ENCODE measurements at regions not wholly inside any gene's neighbourhood (a gene's known extent, or its start where the extent isn't known, plus 50 kb on each side); places are given as distances from the start of the nearest gene placed in this dataset.

DNA sequence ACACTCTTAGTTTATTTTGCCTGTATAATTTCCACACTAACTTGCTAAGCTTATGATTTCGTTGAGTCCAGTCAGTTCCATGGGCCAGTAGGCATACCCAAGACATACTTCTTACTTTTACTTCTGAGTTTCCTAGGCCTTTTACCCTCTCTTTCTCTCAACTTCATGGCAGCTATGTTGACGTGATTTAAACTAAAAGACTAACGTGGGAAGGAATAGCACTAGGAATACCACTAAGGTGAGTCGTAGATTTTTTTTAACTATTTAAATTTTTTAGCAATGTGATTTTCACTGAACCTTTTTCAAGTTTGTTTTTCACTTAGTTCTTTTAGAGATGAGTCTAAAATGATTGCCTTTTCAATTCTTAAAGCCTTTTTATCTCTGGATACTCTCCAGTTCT lies 793.5 kb upstream of the NOVA1 start:
- Histone ChIP-seq H3K36me3 (ENCODE audit: control insufficient read depth in 4 of 4, insufficient read depth in 4 of 4, low read length in 4 of 4) (no peaks in the 10 kb centered on the region), H3K27ac (ENCODE audit: low read depth in 1 of 2, low read length in 1 of 2) (no peak overlapping the region), H3K27me3 (ENCODE audit: control insufficient read depth in 3 of 3, insufficient read depth in 3 of 3, low read length in 2 of 3) (no peaks in the 10 kb centered on the region), H3K4me1 (ENCODE audit: control insufficient read depth in 5 of 5, insufficient read depth in 5 of 5, low read length in 5 of 5) (no peaks in the 10 kb centered on the region), H3K9me3 (ENCODE audit: control insufficient read depth in 4 of 4, insufficient read depth in 3 of 4, low read length in 3 of 4) (no peaks in the 10 kb centered on the region), H3K9ac (ENCODE audit: insufficient read depth in 1 of 2, low read length in 2 of 2) (no peak overlapping the region), H3K4me3 (no peak overlapping the region)
- 77 to 87% methylated on average over 4 of the region's 4 CpGs for WGBS, 2 donors
- no peak for ATAC-seq (ENCODE audit: insufficient read depth, low FRiP score)
- TF ChIP-seq, protein P1, sequence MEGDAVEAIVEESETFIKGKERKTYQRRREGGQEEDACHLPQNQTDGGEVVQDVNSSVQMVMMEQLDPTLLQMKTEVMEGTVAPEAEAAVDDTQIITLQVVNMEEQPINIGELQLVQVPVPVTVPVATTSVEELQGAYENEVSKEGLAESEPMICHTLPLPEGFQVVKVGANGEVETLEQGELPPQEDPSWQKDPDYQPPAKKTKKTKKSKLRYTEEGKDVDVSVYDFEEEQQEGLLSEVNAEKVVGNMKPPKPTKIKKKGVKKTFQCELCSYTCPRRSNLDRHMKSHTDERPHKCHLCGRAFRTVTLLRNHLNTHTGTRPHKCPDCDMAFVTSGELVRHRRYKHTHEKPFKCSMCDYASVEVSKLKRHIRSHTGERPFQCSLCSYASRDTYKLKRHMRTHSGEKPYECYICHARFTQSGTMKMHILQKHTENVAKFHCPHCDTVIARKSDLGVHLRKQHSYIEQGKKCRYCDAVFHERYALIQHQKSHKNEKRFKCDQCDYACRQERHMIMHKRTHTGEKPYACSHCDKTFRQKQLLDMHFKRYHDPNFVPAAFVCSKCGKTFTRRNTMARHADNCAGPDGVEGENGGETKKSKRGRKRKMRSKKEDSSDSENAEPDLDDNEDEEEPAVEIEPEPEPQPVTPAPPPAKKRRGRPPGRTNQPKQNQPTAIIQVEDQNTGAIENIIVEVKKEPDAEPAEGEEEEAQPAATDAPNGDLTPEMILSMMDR (IDR thresholded peaks at IDR 0.05; ENCODE audit: control extremely low read depth, extremely low read depth) = no peak
- DNase-seq = no peak

DNA sequence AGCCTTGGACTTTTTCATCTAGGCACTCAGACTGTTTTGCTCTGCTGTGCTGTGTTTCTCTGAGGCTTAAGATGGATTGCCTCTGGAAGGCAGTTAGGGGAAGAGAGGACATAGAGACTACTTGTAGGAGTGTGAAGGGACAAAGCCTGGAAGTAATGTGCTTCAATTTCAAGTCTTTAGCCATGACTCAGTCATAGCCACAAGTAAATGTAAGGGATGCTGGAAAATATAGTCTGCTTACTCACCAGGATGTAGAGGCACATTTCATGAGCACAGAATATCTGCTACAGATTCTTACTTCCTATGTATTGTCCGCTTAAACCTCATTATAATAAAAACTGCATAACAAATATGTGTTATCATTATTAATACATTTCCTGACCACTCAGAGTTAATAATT lies 794.3 kb upstream of the NOVA1 start:
- Histone ChIP-seq H3K27ac (ENCODE audit: low read depth in 1 of 2, low read length in 1 of 2) (no peak overlapping the region), H3K9me3 (ENCODE audit: control insufficient read depth in 4 of 4, insufficient read depth in 3 of 4, low read length in 3 of 4) (no peaks in the 10 kb centered on the region), H3K36me3 (ENCODE audit: control insufficient read depth in 4 of 4, insufficient read depth in 4 of 4, low read length in 4 of 4) (no peaks in the 10 kb centered on the region), H3K9ac (ENCODE audit: insufficient read depth in 1 of 2, low read length in 2 of 2) (no peak overlapping the region), H3K4me3 (no peak overlapping the region), H3K4me1 (ENCODE audit: control insufficient read depth in 5 of 5, insufficient read depth in 5 of 5, low read length in 5 of 5) (no peaks in the 10 kb centered on the region), H3K27me3 (ENCODE audit: control insufficient read depth in 3 of 3, insufficient read depth in 3 of 3, low read length in 2 of 3) (no peaks in the 10 kb centered on the region)
- DNase-seq (no peak), ATAC-seq (ENCODE audit: insufficient read depth, low FRiP score) (no peak)
- TF ChIP-seq, protein P1 (IDR thresholded peaks at IDR 0.05; ENCODE audit: control extremely low read depth, extremely low read depth) = no peak
- WGBS, 2 donors = 85% methylated on average over 1 of the region's 1 CpG

DNA sequence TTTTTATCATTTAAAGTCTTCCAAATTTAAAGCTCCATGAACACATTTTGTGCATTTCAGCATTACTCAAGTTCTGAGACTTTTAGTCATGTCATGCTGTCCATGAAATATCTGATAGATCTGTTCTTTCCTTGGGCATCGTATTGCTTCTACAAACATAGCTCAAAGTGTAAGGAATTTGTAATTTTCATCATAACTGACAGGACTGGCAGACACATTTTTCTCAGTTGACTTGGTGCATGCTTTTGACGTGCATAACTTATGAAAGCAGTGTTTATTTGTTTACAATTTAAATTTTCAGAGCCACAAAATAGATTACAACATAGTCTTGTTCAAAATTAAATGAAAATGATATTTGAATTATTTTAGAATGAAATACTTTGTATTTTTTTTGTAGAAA lies 812.1 kb upstream of the NOVA1 start:
- DNase-seq = no peak
- Histone ChIP-seq H3K9ac (ENCODE audit: insufficient read depth in 1 of 2, low read length in 2 of 2) (no peak overlapping the region), H3K4me3 (no peak overlapping the region), H3K36me3 (ENCODE audit: control insufficient read depth in 4 of 4, insufficient read depth in 4 of 4, low read length in 4 of 4) (no peaks in the 10 kb centered on the region), H3K27me3 (ENCODE audit: control insufficient read depth in 3 of 3, insufficient read depth in 3 of 3, low read length in 2 of 3) (no peaks in the 10 kb centered on the region), H3K4me1 (ENCODE audit: control insufficient read depth in 5 of 5, insufficient read depth in 5 of 5, low read length in 5 of 5) (no peaks in the 10 kb centered on the region), H3K27ac (ENCODE audit: low read depth in 1 of 2, low read length in 1 of 2) (no peak overlapping the region), H3K9me3 (ENCODE audit: control insufficient read depth in 4 of 4, insufficient read depth in 3 of 4, low read length in 3 of 4) (no peaks in the 10 kb centered on the region)
- no peak for ATAC-seq (ENCODE audit: insufficient read depth, low FRiP score)
- WGBS, 2 donors = 65 to 68% methylated on average over 2 of the region's 2 CpGs
- TF ChIP-seq, protein P1 (IDR thresholded peaks at IDR 0.05; ENCODE audit: control extremely low read depth, extremely low read depth) = no peak

DNA sequence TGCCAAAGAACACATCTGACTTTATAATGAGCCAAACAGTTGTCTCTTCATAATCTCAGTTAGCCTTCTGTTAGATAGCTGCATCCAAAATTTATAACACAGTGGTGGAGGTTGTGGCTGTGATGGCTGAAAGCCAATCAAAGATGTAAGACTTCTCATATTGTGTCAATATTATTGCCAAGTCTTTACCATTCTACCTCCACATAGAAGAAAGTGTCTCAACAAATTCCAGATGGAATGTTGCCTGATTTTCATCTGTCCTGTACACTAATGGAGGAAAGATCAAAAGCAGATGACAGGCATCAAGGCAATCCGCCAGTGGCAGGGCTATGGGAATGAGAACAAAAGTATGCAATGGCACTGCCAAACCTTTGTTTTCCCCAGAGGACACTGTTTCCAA lies 813.1 kb upstream of the NOVA1 start:
- Histone ChIP-seq H3K9ac (ENCODE audit: insufficient read depth in 1 of 2, low read length in 2 of 2) (no peak overlapping the region), H3K27ac (ENCODE audit: low read depth in 1 of 2, low read length in 1 of 2) (no peak overlapping the region), H3K4me3 (no peak overlapping the region), H3K9me3 (ENCODE audit: control insufficient read depth in 4 of 4, insufficient read depth in 3 of 4, low read length in 3 of 4) (no peaks in the 10 kb centered on the region), H3K4me1 (ENCODE audit: control insufficient read depth in 5 of 5, insufficient read depth in 5 of 5, low read length in 5 of 5) (no peaks in the 10 kb centered on the region), H3K36me3 (ENCODE audit: control insufficient read depth in 4 of 4, insufficient read depth in 4 of 4, low read length in 4 of 4) (no peaks in the 10 kb centered on the region), H3K27me3 (ENCODE audit: control insufficient read depth in 3 of 3, insufficient read depth in 3 of 3, low read length in 2 of 3) (no peaks in the 10 kb centered on the region)
- 56 to 73% methylated on average over 1 of the region's 1 CpG for WGBS, 2 donors
- DNase-seq (no peak), ATAC-seq (ENCODE audit: insufficient read depth, low FRiP score) (no peak)
- TF ChIP-seq, protein P1 (IDR thresholded peaks at IDR 0.05; ENCODE audit: control extremely low read depth, extremely low read depth) = no peak

Data from lung (tissue), 11 donors.